ENCODE measurements at regions not wholly inside any gene's neighbourhood (a gene's known extent, or its start where the extent isn't known, plus 50 kb on each side); places are given as distances from the start of the nearest gene placed in this dataset.
"Not testable (repeated sequence)": the region's sequence is repeated elsewhere in the genome, so short reads cannot be mapped to it uniquely, and the experiment has no call there.

- DNase-seq (no peak), ATAC-seq (no peak)
These were observed 102.0 kb downstream of the HNMT start for GRCh38 chr2:138066139-138066806.

DNA sequence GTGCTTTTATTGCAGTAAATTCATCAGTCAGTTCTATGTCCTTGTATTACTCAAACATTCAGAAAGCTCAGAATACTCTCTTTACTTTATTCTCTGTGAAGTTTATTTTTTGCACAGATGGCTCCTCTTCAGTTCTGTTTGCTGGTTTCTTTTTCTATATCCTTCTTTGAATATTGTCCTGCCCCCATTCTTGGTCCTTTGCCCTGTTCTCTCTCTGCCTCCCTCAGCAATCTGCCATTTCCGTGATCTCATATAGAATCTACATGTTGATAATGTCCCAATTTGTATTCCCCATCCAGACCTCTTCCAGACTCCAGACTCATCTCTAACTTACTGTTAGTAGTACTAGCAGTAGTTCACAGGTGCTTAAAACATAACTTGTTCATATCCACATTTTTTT lies 102.6 kb downstream of the HNMT start:
- no peak for ATAC-seq

GRCh38 chr2:138068669-138069068 lies 104.4 kb downstream of the HNMT start:
- not testable (repeated sequence) for ATAC-seq, DNase-seq

More for the DNA sequence above, 102.6 kb downstream of the HNMT start:
- DNase-seq: no peak

DNA sequence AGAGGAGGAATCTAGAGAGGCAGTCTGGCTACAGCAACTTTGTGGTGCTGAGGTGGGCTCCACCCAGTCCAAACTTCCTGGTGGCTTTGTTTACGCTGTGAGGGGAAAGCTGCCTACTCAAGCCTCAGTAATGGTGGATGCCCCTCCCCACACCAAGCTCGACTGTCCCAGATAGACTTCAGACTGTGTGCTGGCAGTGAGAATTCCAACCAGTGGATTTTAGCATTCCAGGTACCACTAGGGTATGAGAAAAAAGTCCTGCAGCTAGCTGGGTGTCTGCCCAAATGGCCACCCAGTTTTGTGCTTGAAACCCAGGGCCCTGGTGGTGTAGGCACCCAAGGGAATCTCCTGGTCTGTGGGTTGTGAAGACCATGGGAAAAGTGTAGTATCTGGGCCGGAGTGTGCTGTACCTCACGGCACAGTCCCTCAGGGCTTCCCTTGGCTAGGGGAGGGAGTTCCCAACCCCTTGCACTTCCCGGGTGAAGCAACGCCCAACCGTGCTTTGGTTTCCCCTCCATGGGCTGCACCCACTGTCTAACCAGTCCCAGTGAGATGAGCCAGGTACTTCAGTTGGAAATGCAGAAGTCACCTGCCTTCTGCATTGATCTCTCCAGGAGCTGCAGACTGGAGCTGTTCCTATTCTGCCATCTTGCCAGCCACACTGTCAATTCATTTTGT lies 106.9 kb downstream of the HNMT start:
- not testable (repeated sequence) for ATAC-seq, DNase-seq

DNA sequence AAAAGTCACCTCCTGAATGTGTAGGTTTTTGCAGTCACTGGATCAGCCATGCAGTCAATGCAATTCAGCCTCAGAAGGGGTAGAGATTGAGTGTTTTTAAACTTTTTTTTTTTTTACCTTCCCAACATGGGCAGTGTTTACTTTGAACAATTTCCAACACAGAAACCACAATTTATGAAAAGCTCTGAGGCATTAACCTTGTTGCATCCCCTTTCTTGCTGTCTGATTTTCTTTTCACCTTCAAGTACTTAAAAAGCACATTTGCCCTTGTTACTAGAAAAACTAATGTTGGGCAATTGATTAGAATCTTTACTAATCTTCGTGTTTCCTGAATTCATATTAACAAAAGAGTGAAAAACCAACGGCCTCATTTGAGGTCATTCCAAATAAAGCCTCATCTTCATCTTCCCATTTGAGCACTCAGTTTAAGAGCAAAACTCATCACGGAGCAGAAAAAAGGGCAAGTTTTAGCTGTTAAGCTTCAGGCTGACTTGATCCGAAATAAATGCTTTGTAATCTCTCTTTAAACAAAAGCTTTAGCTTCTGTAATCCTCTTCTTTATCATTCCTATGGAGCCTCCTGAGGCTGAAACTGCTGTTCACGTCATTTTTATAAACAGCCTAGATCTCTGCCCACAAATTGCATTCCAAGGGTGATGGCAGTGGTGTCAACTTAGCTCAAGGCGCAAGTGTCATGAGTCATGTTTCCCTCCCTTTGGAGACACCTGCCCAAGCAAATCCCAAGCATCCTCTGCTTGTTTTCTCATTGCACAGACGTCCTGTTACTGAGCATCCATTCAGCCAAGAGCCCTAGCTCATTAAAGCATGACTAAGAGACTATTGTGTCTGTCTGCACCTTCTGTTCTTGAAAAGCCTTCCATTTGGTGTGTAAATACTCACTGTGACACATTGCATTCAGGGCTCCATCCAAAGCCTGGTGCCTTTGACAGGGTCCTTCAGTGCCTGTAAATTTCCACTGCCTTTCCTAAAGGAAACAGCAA lies 107.7 kb downstream of the HNMT start:
- DNase-seq (no peak), ATAC-seq (no peak)

DNA sequence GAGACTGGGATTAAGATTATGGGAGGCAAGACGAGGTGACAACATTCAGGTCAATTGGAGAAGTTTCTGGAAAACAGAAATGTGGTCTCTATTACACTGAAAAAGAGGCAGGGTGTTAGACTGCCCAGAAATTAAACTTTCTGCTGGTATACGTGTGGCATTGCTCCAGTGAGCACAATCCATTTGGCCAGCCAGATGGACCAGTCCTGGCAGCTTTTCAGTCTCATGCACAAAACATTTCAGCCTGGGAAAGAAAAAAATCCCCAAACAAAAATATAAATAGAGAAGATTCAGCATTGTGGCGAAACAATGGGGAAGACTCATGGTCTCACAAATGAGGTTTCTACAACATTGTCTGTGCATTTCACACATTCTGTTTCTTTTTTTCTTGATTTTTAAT lies 113.9 kb downstream of the HNMT start:
- no peak for ATAC-seq
- DNase-seq: no peak

GRCh38 chr2:138079976-138080375 lies 115.7 kb downstream of the HNMT start:
- ATAC-seq (no peak), DNase-seq (no peak)

DNA sequence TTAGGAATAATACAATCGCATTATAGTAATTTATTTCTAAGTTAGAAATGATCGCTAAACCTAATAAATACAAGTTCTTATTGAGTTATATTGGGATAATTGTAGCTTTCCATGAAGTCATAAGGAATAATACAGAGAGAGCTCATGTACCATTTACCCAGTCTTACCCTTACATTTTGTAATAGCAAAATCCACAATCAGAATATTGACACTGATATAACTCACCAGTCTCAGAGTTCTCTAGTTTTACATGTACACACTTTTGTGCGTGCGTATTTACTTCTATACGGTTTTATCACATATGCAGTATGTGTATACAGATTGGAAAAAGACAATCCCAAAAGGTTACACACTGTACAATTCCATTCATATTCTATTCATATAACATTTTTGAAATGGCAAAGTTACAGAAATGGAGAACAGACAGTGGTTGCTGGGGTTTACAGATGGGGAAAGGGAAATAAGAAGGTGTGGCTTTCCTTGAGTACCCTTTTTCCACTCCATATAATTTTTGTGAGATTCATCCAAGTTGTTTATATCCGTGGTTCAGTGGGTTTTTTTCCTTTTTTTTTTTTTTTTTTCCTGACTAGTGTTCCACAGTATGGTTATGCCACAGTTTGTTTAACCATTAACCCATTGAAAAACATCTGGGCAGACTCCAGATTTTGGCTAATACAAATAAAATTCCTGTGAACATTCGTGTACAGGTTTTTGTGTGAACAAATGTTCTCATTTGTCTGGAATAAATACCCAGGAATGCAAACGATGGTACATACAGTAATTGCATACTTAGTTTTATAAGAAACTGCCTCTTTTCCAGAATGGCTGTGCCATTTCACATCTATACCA lies 117.2 kb downstream of the HNMT start:
- no peak for DNase-seq
- ATAC-seq: no peak

- ATAC-seq: no peak
- no peak for DNase-seq
These were observed 119.9 kb downstream of the HNMT start for GRCh38 chr2:138084206-138084605.

DNA sequence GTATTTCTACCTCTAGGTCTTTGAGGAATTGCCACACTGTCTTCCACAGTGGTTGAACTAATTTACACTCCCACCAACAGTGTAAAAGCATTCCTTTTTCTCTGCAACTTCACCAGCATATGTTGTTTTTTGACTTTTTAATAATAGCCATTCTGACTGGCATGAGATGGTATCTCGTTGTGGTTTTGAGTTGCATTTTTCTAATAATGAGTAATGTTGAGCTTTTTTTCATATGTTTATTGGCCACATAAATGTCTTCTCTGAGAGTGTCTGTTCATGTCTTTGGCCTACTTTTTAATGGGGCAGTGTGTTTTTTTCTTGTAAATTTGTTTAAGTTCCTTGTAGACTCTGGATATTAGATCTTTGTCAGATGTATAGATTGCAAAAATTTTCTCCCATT lies 121.2 kb downstream of the HNMT start:
- not testable (repeated sequence) for DNase-seq, ATAC-seq

DNA sequence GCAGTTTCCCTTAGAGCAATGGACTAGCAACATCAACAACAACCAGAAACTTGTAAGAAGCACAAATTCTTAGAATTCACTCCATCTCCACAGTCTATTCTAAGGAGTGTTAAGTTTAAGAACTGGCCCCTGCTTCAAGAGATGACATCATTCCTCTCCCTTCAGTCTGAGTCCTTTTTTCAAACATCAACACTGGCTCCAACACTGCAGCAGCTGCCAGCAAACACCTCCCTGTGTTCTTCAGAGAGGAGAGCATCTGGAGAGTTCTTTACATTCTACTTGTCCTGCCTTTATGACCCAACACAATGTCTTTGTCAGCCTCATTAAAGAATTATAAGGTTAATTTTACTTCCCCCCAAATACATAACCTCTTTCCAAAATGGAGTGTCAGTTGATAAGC lies 122.3 kb downstream of the HNMT start:
- DNase-seq (no peak), ATAC-seq (no peak)

DNA sequence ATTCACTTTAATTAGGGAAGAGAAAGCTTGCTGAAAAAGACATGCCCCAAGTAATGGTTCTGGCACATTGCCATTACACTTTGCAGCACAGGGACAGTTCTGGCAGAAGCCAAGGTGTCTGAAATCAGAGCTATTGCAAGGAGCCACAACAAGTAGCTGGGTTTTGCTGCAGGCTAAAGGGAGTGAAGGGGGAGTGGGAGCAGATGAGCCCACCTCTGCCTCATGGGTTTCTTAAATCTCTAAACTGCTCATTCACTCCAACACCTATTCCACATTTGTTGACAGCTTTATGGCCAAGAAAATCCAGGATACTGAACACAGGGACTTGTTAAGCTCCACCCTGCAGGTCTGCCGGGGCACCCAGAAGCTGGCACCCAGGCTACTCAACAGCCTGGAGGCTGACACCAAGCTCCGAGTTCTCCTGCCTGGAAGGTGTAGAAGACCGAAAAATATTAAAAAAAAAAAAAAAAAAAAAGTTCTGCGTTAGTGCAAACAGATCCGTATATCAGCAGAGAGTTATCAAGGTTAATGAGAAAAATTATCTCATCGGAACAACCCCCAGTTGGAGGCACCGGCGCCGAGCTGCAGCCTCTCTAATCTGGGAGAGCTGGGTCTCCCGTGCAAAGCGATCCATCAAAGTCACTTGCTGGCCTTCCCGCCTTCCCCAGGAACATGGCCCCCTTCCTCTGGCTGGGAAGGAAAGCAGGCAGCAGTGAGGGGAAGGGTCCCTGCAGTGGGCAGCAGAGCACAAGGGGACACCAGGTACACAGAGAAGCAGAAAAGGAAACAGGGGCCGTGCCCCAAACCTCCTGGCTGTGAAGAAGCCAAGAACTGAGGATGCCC lies 123.7 kb downstream of the HNMT start:
- DNase-seq: no peak
- ATAC-seq: no peak

DNA sequence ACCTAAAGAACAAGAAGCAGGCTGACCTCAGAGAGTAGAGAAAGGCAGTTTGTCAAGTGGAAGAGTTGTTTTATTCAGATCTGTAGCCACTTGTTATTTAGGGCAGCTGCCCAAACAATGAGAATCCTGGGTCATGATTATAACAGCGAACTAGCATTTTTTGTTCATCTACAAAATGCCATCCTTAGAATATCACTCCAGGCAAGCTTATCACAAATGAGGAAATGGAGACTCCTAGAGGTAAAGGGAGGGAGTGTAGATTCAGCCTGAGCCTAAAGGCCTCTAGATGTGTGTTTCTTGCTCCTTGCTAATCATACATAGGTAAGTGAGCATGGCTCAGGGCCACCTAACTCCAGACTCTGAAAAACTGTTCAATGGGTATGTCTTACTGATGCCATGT lies 126.1 kb downstream of the HNMT start:
- DNase-seq (no peak), ATAC-seq (no peak)

GRCh38 chr2:138093455-138093854 lies 129.2 kb downstream of the HNMT start:
- no peak for DNase-seq
- ATAC-seq: no peak

- no peak for ATAC-seq
- no peak for DNase-seq
These were observed 129.8 kb downstream of the HNMT start for GRCh38 chr2:138094031-138094430.

DNA sequence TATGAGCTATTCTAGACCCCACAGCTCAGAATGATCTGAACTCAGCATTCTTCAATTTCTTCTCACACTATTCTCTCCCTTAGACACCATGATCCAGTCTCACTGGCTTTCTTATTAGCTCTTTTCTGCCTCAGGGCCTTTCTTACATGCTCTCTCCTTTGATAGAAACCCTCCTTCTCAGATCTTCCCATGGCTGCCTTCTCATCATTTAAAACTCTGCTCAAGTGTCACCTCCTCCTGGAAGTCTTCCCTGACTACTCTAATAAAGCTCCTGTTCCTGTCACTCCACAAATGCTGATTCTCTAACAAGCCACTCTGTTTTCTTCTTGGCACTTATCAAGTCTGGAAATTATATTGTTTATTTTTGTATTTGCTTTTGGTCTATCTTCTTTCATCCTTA lies 131.1 kb downstream of the HNMT start:
- ATAC-seq (no peak), DNase-seq (no peak)

DNA sequence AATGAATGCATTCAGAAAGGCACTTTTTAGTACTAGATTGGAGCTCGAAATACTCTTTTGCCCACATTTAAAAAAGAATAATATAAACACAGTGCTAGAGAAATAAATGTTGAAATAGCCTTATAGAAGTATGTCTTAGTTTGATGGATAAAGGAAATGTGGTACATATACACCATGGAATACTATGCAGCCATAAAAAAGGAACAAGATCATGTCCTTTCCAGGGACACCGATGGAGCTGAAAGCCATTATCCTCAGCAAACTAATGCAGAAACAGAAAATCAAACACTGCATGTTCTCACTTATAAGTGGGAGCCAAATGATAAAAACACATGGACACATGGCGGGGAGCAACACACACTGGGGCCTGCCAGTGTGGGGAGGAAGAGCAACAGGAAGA lies 135.0 kb downstream of the HNMT start:
- not testable (repeated sequence) for DNase-seq, ATAC-seq

DNA sequence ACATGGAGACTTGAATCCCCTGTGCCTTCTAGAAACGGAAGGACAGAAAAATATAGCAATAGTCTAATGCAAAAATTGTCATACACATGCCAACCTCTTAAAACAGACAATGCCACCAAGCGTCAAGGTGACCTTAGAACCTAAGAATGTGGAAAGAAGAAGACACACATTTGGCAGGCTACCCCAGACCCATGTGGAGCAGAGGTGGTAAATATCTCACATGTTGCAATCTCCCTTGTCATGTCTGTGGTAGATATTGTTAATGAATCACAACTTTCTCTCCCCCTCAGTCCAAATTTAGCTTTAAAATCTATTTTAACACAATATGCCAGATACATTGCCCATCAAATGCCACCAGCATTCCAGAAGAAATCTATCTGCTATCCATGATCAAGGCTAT lies 137.4 kb downstream of the HNMT start:
- ATAC-seq (no peak), DNase-seq (no peak)

- ATAC-seq (no peak), DNase-seq (no peak)
These were observed 138.4 kb downstream of the HNMT start for GRCh38 chr2:138102664-138103063.

DNA sequence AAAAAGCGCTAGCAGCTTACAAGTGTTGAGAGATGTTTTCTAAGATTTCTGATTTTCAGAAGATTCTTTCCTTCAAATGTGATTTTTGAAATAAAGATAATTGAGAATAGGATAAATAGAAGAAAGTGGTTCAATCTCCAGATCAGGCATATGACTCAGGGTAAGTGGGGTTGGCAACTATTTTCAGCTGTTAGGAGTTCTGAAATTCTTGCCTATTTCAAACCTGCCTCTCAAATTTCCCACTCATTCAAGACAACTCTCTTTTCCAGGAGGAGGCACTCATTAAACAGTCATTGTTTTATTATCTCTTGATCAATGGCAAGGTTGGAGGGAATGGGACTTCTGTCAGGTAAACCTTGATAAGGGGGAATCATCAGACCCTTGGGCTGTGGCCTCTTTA lies 138.9 kb downstream of the HNMT start:
- ATAC-seq (no peak), DNase-seq (no peak)

- ATAC-seq: no peak
These were observed 139.8 kb downstream of the HNMT start for GRCh38 chr2:138104071-138104470.

More at GRCh38 chr2:138104071-138104470, 139.8 kb downstream of the HNMT start:
- no peak for DNase-seq
